H1 (cell line): ENCODE measurements at regions not wholly inside any gene's neighbourhood (a gene's known extent, or its start where the extent isn't known, plus 50 kb on each side); places are given as distances from the start of the nearest gene placed in this dataset.
A peak's percentile ranks its signal among the peaks of the same experiment; 100 is the strongest.

ENCODE experiments used
- CTCF ChIA-PET: fragments of 300-600 bp; sonication (Branson Sonifier 250); formaldehyde crosslinking; loops from one replicate; lab custom pipeline; 2021; ENCODE audit not compliant: partially characterized antibody; lab: Charles Lee
- POLR2A ChIA-PET: fragments of 300-600 bp; sonication (Branson Sonifier 250); formaldehyde crosslinking; loops from one replicate; lab custom pipeline; 2021; ENCODE audit warnings: inconsistent platforms; ENCODE audit not compliant: partially characterized antibody; lab: Charles Lee
- DNase-seq, 2 experiments: peaks; one replicate each; pipeline versions ENCODE4 v3.0.0 to v3.0.0-alpha.2; 2010 to 2022; ENCODE audit warnings: low spot score in 2 of 2, low read depth in 1 of 2, mixed read lengths in 1 of 2
- FAIRE-seq: peaks from 2 replicates; lab custom pipeline; 2011; peaks lifted over from hg19 to GRCh38; lab: Jason Lieb, UNC
- H2AFZ ChIP-seq: 2 replicates; pipeline ENCODE4 v1.8.1; 2012; ENCODE audit warnings: low read length, inconsistent platforms
- H2AK5ac ChIP-seq: 2 replicates; pipeline ENCODE4 v1.6.1; 2013; ENCODE audit warnings: low read depth, low read length
- H2BK120ac ChIP-seq: replicated peaks from 2 replicates; pipeline ENCODE3; 2013; ENCODE audit warnings: low read depth, low read length, inconsistent platforms
- H2BK12ac ChIP-seq: 2 replicates; pipeline ENCODE4 v1.6.1; 2013; ENCODE audit warnings: low read depth, low read length
- H2BK15ac ChIP-seq: 2 replicates; pipeline ENCODE4 v1.6.1; 2013; ENCODE audit warnings: low read length
- H2BK20ac ChIP-seq: 2 replicates; pipeline ENCODE4 v1.6.1; 2013; ENCODE audit warnings: low read length
- H2BK5ac ChIP-seq: 2 replicates; pipeline ENCODE4 v1.6.1; 2013; ENCODE audit warnings: low read depth, low read length
- H3K14ac ChIP-seq: 2 replicates; pipeline ENCODE4 v1.6.1; 2013; ENCODE audit warnings: inconsistent platforms; ENCODE audit not compliant: insufficient read length
- H3K18ac ChIP-seq: 2 replicates; pipeline ENCODE4 v1.6.1; 2013; ENCODE audit warnings: low read length; ENCODE audit errors: extremely low read depth
- H3K23ac ChIP-seq: 2 replicates; pipeline ENCODE4 v1.6.1; 2013; ENCODE audit warnings: inconsistent platforms; ENCODE audit not compliant: insufficient read length
- H3K23me2 ChIP-seq: 2 replicates; pipeline ENCODE4 v1.6.1; 2013; ENCODE audit warnings: low read depth, low read length
- H3K27ac ChIP-seq: 2 replicates; pipeline ENCODE4 v1.6.1; 2011; ENCODE audit warnings: low read depth, low read length, inconsistent platforms
- H3K27me3 ChIP-seq, 4 experiments: replicated peaks in 1 of 4; 1 replicate in 1 of 4; 2 replicates in 3 of 4; pipeline versions ENCODE4 v1.6.1 to v1.8.1; 2011 to 2013; ENCODE audit warnings: low read length in 3 of 4, mild to moderate bottlenecking in 3 of 4, inconsistent platforms in 2 of 4, mixed read lengths in 2 of 4, moderate library complexity in 1 of 4; ENCODE audit not compliant: control insufficient read depth in 3 of 4, insufficient read depth in 3 of 4; ENCODE audit errors: extremely low read depth in 1 of 4
- H3K36me3 ChIP-seq, 4 experiments: 2 replicates each; pipeline versions ENCODE4 v1.6.1 to v1.8.1; 2011 to 2013; ENCODE audit warnings: mild to moderate bottlenecking in 4 of 4, low read length in 3 of 4, moderate library complexity in 2 of 4, control low read depth in 1 of 4, inconsistent platforms in 1 of 4; ENCODE audit not compliant: insufficient read depth in 4 of 4, control insufficient read depth in 2 of 4
- H3K4ac ChIP-seq: replicated peaks from 2 replicates; pipeline ENCODE3; 2013; ENCODE audit warnings: low read length, low read depth, mixed read lengths, inconsistent platforms; ENCODE audit not compliant: insufficient read length
- H3K4me1 ChIP-seq, 4 experiments: replicated peaks in 1 of 4; 1 replicate in 1 of 4; 2 replicates in 3 of 4; pipeline versions ENCODE4 v1.6.1 to v1.8.1; 2011 to 2013; ENCODE audit warnings: low read length in 3 of 4, inconsistent platforms in 2 of 4, mixed read lengths in 1 of 4; ENCODE audit not compliant: insufficient read depth in 4 of 4, control insufficient read depth in 3 of 4
- H3K4me2 ChIP-seq, 2 experiments: 2 replicates each; pipeline versions ENCODE4 v1.6.1 to v1.8.1; 2011 to 2013; ENCODE audit warnings: low read depth in 2 of 2, low read length in 2 of 2, control low read depth in 1 of 2, inconsistent platforms in 1 of 2, mild to moderate bottlenecking in 1 of 2; ENCODE audit not compliant: insufficient read depth in 1 of 2
- H3K4me3 ChIP-seq, 4 experiments: fragments of 200-600, 300-600 bp in 1 of 4; sonication (generic), shearing (Covaris generic), sonication (Bioruptor Twin) in 1 of 4; 2 replicates each; pipeline versions ENCODE4 v1.5.1 to v1.8.1; 2011 to 2016; ENCODE audit warnings: low read length in 4 of 4, low read depth in 3 of 4, control low read depth in 2 of 4, inconsistent platforms in 2 of 4, mild to moderate bottlenecking in 2 of 4, mixed read lengths in 1 of 4, moderate library complexity in 1 of 4; ENCODE audit not compliant: insufficient read depth in 2 of 4; ENCODE audit errors: extremely low read depth in 1 of 4
- H3K56ac ChIP-seq: replicated peaks from 2 replicates; pipeline ENCODE3; 2013; ENCODE audit warnings: low read depth, mild to moderate bottlenecking, mixed read lengths, low read length, inconsistent platforms; ENCODE audit not compliant: insufficient read length
- H3K79me1 ChIP-seq: 2 replicates; pipeline ENCODE4 v1.6.1; 2013; ENCODE audit warnings: low read depth, low read length, control low read depth
- H3K79me2 ChIP-seq, 2 experiments: 2 replicates each; pipeline versions ENCODE4 v1.6.1 to v1.8.1; 2012 to 2013; ENCODE audit warnings: low read length in 2 of 2, mild to moderate bottlenecking in 2 of 2, inconsistent platforms in 1 of 2; ENCODE audit not compliant: insufficient read depth in 2 of 2, control insufficient read depth in 1 of 2
- H3K9ac ChIP-seq, 4 experiments: replicated peaks in 1 of 4; 1 replicate in 1 of 4; 2 replicates in 3 of 4; pipeline versions ENCODE4 v1.6.1 to v1.8.1; 2011 to 2013; ENCODE audit warnings: low read depth in 3 of 4, low read length in 3 of 4, control low read depth in 2 of 4, mild to moderate bottlenecking in 2 of 4, moderate library complexity in 2 of 4, inconsistent platforms in 1 of 4; ENCODE audit errors: extremely low read depth in 1 of 4
- H3K9me3 ChIP-seq, 2 experiments: 2 replicates each; pipeline versions ENCODE4 v1.6.1 to v1.8.1; 2012 to 2013; ENCODE audit warnings: mild to moderate bottlenecking in 2 of 2, moderate library complexity in 2 of 2, control low read depth in 1 of 2, inconsistent platforms in 1 of 2, low read depth in 1 of 2, low read length in 1 of 2, mixed read lengths in 1 of 2; ENCODE audit not compliant: insufficient read depth in 2 of 2
- H4K20me1 ChIP-seq, 2 experiments: replicated peaks in 1 of 2; 2 replicates each; pipeline versions ENCODE3 to v1.8.1; 2011 to 2013; ENCODE audit warnings: inconsistent platforms in 2 of 2, low read length in 2 of 2, mild to moderate bottlenecking in 1 of 2; ENCODE audit not compliant: insufficient read depth in 2 of 2, control insufficient read depth in 1 of 2
- H4K5ac ChIP-seq: 2 replicates; pipeline ENCODE4 v1.6.1; 2013; ENCODE audit warnings: low read length, low read depth, mixed read lengths, inconsistent platforms; ENCODE audit not compliant: insufficient read length
- H4K8ac ChIP-seq: 2 replicates; pipeline ENCODE4 v1.8.0; 2013; ENCODE audit warnings: mild to moderate bottlenecking, moderate library complexity, low read length, inconsistent platforms; ENCODE audit not compliant: insufficient read depth; ENCODE audit errors: extremely low read depth
- H4K91ac ChIP-seq: replicated peaks from 2 replicates; pipeline ENCODE3; 2013; ENCODE audit warnings: low read length, mixed read lengths, inconsistent platforms; ENCODE audit not compliant: insufficient read length
- CEBPB ChIP-seq: IDR thresholded peaks from 2 replicates; pipeline ENCODE4 v1.6.1; 2012; ENCODE audit warnings: low read depth, low read length
- E2F6 ChIP-seq: IDR thresholded peaks from 2 replicates; pipeline ENCODE4 v1.6.1; 2012; ENCODE audit warnings: inconsistent platforms
- PHF8 ChIP-seq: fragments of 200-600 bp; sonication (generic); conservative IDR thresholded peaks from 2 replicates; pipeline ENCODE4 v1.7.1; 2012; ENCODE audit warnings: low read depth, mild to moderate bottlenecking, inconsistent platforms, low read length, moderate library complexity
- WGBS, 2 experiments: shearing (Covaris generic) in 1 of 2; methylation state at CpG; one replicate each; pipeline versions ENCODE4 v1.1.6 to v1.1.7; 2013 to 2015; ENCODE audit warnings: low lambda C conversion rate in 2 of 2, mixed read lengths in 2 of 2, inconsistent platforms in 1 of 2, low coverage in 1 of 2, missing lambda C conversion rate in 1 of 2; ENCODE audit not compliant: insufficient replicate concordance in 2 of 2, insufficient coverage in 1 of 2, insufficient read length in 1 of 2; ENCODE audit errors: extremely low coverage in 1 of 2, missing lambda C conversion rate in 1 of 2; 5-methylcytosine and 5-hydroxymethylcytosine counted together

GRCh38 chr5:3778000-3778550 lies 182.4 kb downstream of the IRX1 start:
- FAIRE-seq (no peak), DNase-seq (no peak)
- Histone ChIP-seq H3K27me3 (no peaks in the 10 kb centered on the region), H3K9ac (no peak overlapping the region), H4K8ac (no peak overlapping the region), H3K4me2 (no peak overlapping the region), H3K18ac (no peak overlapping the region), H3K23ac (no peak overlapping the region), H2BK15ac (no peak overlapping the region), H4K20me1 (no peaks in the 10 kb centered on the region), H2BK20ac (no peak overlapping the region; the same call in 1 of the 2 replicates), H3K79me2 (no peaks in the 10 kb centered on the region), H3K79me1 (no peaks in the 10 kb centered on the region), H2AK5ac (no peak overlapping the region), H3K4me3 (no peak overlapping the region), H2BK5ac (no peak overlapping the region), H3K23me2 (no peaks in the 10 kb centered on the region), H3K4ac (no peak overlapping the region), H3K36me3 (no peaks in the 10 kb centered on the region), H3K27ac (no peak overlapping the region), H3K9me3 (no peaks in the 10 kb centered on the region), H3K14ac (no peak overlapping the region), H3K56ac (no peak overlapping the region), H3K4me1 (peaks cover 0 to 12% (median 6%) of the 10 kb centered on the region in 4 experiments; a peak in 5 of 7 replicates), H2AFZ (no peak overlapping the region), H4K5ac (no peak overlapping the region), H4K91ac (no peak overlapping the region), H2BK12ac (no peak overlapping the region), H2BK120ac (peak overlapping the region; percentile 18)
- POLR2A ChIA-PET, result no interaction called here
- CTCF ChIA-PET, result interaction anchor here (0.6 to 1.3 kb wide), 3 partner anchors 13 to 18 kb away, joined by 3 read pairs; no protein-coding TSS in a partner anchor
- 94% methylated on average over 6 of the region's 6 CpGs; no CpG with 5 or more reads in 1 of the 2 experiments for WGBS, 2 experiments
- TF ChIP-seq PHF8 (no peak), CEBPB (peak; percentile 83), E2F6 (no peak)
